ENCODE measurements at regions not wholly inside any gene's neighbourhood (a gene's known extent, or its start where the extent isn't known, plus 50 kb on each side); places are given as distances from the start of the nearest gene placed in this dataset.

DNA sequence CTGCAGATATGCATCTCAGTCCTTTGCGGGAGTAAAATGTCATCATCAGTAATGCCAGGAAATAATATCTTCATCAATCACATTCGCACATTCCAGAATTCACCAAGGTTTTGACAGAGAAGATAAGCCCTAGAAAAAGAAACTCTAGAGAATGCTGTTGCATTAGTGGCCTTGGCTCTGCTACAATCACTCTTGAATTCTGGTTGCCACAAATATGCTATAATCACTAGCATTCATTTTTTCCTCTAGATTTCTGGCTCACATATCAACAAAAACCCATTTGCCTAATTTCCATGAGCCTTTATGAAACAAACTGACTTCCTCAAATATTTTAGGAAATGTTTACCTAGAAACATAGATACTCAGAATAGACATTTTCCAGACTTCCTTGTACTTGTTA is 653.4 kb downstream of the ANXA1 start:
- no peak overlapping the region for H3K27ac Mint-ChIP-seq
- no peaks in the 10 kb centered on the region for H3K36me3 Mint-ChIP-seq
- H3K4me3 Mint-ChIP-seq = no peak overlapping the region
- Histone ChIP-seq H3K27ac (ENCODE audit: low read depth, low read length) (no peak overlapping the region), H3K9me3 (ENCODE audit: low read length) (no peaks in the 10 kb centered on the region), H3K27me3 (ENCODE audit: insufficient read depth, low read length, poor library complexity, severe bottlenecking) (no peaks in the 10 kb centered on the region), H3K4me1 (ENCODE audit: insufficient read depth, low read length) (no peaks in the 10 kb centered on the region), H3K4me3 (ENCODE audit: low read length) (no peak overlapping the region), H3K36me3 (ENCODE audit: insufficient read depth, low read length) (no peaks in the 10 kb centered on the region)
- H3K9me3 Mint-ChIP-seq = peaks cover 0 to 22% (median 4%) of the 10 kb centered on the region in 5 donors
- H3K27me3 Mint-ChIP-seq = peaks cover 0 to 1% of the 10 kb centered on the region in 2 donors
- DNase-seq = no peak
- CTCF ChIA-PET = no interaction called here
- no peaks in the 10 kb centered on the region for H3K4me1 Mint-ChIP-seq
- POLR2A ChIA-PET = no interaction called here

DNA sequence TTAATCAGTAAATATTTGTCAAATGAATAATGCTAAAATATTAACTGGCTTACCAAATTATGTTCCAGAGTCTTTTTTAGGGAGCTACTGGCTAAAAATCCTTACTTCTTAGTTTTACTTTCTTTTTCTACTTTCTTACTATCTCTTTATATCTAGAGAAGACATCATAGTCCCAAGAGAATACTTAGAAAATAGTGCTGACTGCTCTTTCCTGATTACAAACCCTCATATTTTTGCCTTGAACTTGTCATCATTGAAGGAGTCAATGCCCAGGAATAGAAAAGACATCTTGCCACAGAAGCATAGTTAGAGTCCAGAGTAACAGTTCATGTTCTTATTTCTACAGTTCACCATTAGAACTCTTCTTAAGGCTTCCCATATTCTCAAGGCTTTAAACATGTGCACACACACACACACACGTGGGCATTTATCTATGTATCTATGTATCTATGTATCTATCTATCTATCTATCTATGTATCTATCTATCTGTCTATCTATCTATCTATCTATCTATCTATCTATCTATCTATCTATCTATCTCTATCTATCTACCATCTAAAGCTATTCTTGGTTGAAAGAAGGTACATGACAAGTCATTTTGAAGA is 654.3 kb downstream of the ANXA1 start:
- Histone ChIP-seq H3K27ac (ENCODE audit: low read depth, low read length) (no peak overlapping the region), H3K9me3 (ENCODE audit: low read length) (no peaks in the 10 kb centered on the region), H3K36me3 (ENCODE audit: insufficient read depth, low read length) (no peaks in the 10 kb centered on the region), H3K27me3 (ENCODE audit: insufficient read depth, low read length, poor library complexity, severe bottlenecking) (no peaks in the 10 kb centered on the region), H3K4me1 (ENCODE audit: insufficient read depth, low read length) (no peaks in the 10 kb centered on the region), H3K4me3 (ENCODE audit: low read length) (no peak overlapping the region)
- CTCF ChIA-PET = no interaction called here
- POLR2A ChIA-PET = no interaction called here
- DNase-seq = no peak
- H3K4me3 Mint-ChIP-seq = no peak overlapping the region
- no peaks in the 10 kb centered on the region for H3K36me3 Mint-ChIP-seq
- H3K27me3 Mint-ChIP-seq = peaks cover 0 to 1% of the 10 kb centered on the region in 2 donors
- no peaks in the 10 kb centered on the region for H3K4me1 Mint-ChIP-seq
- H3K27ac Mint-ChIP-seq = no peak overlapping the region
- peaks cover 0 to 15% (median 4%) of the 10 kb centered on the region in 5 donors for H3K9me3 Mint-ChIP-seq

DNA sequence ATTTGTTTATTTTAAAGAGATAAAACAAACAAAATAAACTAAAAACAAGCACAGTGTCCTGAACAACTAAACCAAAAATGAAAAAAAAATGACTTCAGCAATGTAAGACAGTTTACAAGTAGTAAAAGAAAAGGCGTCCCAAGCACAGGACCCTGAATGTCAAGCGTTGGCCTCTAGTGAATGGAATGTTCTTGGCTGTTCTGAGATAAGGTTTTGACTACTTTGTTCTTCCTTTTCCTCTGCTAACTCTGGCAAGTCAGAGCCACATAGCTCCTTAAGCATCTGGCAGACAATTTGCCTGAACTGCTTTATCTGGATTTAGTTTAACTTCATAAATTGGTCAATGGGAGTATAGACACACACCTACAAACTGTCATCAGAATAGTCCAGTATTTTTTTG is 655.2 kb downstream of the ANXA1 start:
- POLR2A ChIA-PET = no interaction called here
- Histone ChIP-seq H3K4me3 (ENCODE audit: low read length) (no peak overlapping the region), H3K27ac (ENCODE audit: low read depth, low read length) (no peak overlapping the region), H3K27me3 (ENCODE audit: insufficient read depth, low read length, poor library complexity, severe bottlenecking) (no peaks in the 10 kb centered on the region), H3K4me1 (ENCODE audit: insufficient read depth, low read length) (no peaks in the 10 kb centered on the region), H3K9me3 (ENCODE audit: low read length) (no peaks in the 10 kb centered on the region), H3K36me3 (ENCODE audit: insufficient read depth, low read length) (no peaks in the 10 kb centered on the region)
- Mint-ChIP-seq H3K9me3 (peaks cover 0 to 6% (median 0%) of the 10 kb centered on the region in 5 donors), H3K36me3 (no peaks in the 10 kb centered on the region), H3K4me3 (no peak overlapping the region), H3K4me1 (no peaks in the 10 kb centered on the region), H3K27ac (no peak overlapping the region), H3K27me3 (peaks cover 0 to 1% of the 10 kb centered on the region in 2 donors)
- CTCF ChIA-PET = interaction anchor here (1.2 kb wide), 1 partner anchor 21 kb away, joined by 3 read pairs; no protein-coding TSS in a partner anchor
- DNase-seq = no peak

DNA sequence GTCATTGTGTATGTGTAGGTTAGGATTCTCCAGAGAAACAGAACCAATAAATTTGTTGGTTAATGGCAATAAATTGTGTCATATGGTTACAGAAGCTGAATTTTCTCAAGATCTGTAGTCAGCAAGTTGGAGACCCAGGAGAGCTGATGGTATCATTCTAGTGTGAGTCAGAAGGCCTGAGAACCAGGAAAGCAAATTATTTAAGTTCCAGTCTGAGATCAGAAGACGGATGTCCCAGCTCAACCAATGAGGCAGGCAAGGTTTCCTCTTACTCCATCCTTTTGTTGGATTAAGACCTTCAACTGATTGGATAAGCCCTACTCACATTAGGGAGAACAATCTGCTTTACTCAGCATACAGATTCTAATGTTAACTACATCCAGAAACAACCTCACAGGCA is 656.3 kb downstream of the ANXA1 start:
- ChIA-PET CTCF (no interaction called here), POLR2A (no interaction called here)
- Mint-ChIP-seq H3K4me1 (no peaks in the 10 kb centered on the region), H3K27ac (no peak overlapping the region), H3K27me3 (peaks cover 0 to 1% of the 10 kb centered on the region in 2 donors), H3K4me3 (no peak overlapping the region), H3K9me3 (peaks cover 0 to 6% (median 2%) of the 10 kb centered on the region in 5 donors), H3K36me3 (no peaks in the 10 kb centered on the region)
- DNase-seq = no peak
- Histone ChIP-seq H3K27ac (ENCODE audit: low read depth, low read length) (no peak overlapping the region), H3K9me3 (ENCODE audit: low read length) (no peaks in the 10 kb centered on the region), H3K4me1 (ENCODE audit: insufficient read depth, low read length) (no peaks in the 10 kb centered on the region), H3K4me3 (ENCODE audit: low read length) (no peak overlapping the region), H3K27me3 (ENCODE audit: insufficient read depth, low read length, poor library complexity, severe bottlenecking) (no peaks in the 10 kb centered on the region), H3K36me3 (ENCODE audit: insufficient read depth, low read length) (no peaks in the 10 kb centered on the region)

DNA sequence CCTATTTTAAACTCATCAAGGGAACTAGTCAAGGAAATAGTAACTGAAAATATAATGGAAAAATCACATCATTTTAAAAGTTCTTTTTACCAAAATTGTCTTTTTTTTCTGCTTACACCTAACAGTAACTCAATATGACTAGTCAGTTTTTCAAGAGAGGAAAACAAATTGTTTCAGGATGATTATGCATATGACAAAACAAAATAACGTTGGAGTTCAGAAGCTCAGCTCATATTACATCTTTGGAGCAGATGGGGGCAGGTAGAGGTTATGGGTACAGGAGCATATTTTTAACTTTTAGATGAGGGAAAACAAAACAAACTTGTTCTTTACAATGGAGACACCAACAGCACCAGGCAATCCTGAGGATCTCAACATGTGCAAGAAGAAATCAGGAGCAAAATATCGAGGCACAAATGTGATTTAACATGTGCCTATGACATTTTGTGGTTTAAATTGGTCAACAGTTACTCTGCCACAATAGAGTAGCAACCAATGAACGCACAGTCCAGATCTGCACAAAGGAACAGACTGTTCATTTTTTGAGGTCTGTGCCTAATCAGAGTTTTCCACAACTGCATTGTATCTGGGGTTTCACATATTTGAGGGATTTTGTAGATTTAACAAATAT is 659.0 kb downstream of the ANXA1 start:
- H3K4me1 ChIP-seq (ENCODE audit: insufficient read depth, low read length) = no peaks in the 10 kb centered on the region
- DNase-seq = no peak
- no peak overlapping the region for H3K27ac ChIP-seq (ENCODE audit: low read depth, low read length)
- no peak overlapping the region for H3K27ac Mint-ChIP-seq
- no peaks in the 10 kb centered on the region for H3K9me3 ChIP-seq (ENCODE audit: low read length)
- peaks cover 0 to 7% (median 2%) of the 10 kb centered on the region in 5 donors for H3K9me3 Mint-ChIP-seq
- no peak overlapping the region for H3K4me3 Mint-ChIP-seq
- POLR2A ChIA-PET = no interaction called here
- peaks cover 0 to 1% of the 10 kb centered on the region in 2 donors for H3K27me3 Mint-ChIP-seq
- H3K36me3 Mint-ChIP-seq = no peaks in the 10 kb centered on the region
- no peaks in the 10 kb centered on the region for H3K4me1 Mint-ChIP-seq
- CTCF ChIA-PET = no interaction called here
- H3K4me3 ChIP-seq (ENCODE audit: low read length) = no peak overlapping the region
- H3K36me3 ChIP-seq (ENCODE audit: insufficient read depth, low read length) = no peaks in the 10 kb centered on the region
- H3K27me3 ChIP-seq (ENCODE audit: insufficient read depth, low read length, poor library complexity, severe bottlenecking) = no peaks in the 10 kb centered on the region

DNA sequence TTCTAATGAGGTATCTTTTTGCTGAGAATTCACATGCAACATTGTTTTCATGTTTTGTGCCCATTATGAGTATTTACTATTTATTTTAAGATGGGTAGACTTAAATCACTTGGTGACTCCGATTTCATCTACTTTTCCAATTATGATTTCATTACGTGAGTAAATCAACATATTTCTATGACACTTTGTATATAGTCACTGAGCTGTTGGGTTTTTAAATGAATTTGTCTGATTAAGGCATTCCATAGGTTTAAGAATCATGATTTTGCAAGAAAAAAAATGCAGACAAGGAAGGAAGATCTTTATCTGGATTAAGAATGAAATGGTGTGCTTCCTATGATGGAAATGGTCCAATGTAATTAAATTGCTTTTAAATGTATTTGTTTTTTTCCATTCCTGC is 661.9 kb downstream of the ANXA1 start:
- DNase-seq = no peak
- no peak overlapping the region for H3K27ac ChIP-seq (ENCODE audit: low read depth, low read length)
- H3K36me3 Mint-ChIP-seq = no peaks in the 10 kb centered on the region
- ChIA-PET CTCF (no interaction called here), POLR2A (no interaction called here)
- no peak overlapping the region for H3K4me3 Mint-ChIP-seq
- H3K4me1 Mint-ChIP-seq = no peaks in the 10 kb centered on the region
- peaks cover 0 to 1% of the 10 kb centered on the region in 2 donors for H3K27me3 Mint-ChIP-seq
- H3K4me1 ChIP-seq (ENCODE audit: insufficient read depth, low read length) = no peaks in the 10 kb centered on the region
- H3K27me3 ChIP-seq (ENCODE audit: insufficient read depth, low read length, poor library complexity, severe bottlenecking) = no peaks in the 10 kb centered on the region
- H3K9me3 ChIP-seq (ENCODE audit: low read length) = no peaks in the 10 kb centered on the region
- H3K27ac Mint-ChIP-seq = no peak overlapping the region
- no peaks in the 10 kb centered on the region for H3K36me3 ChIP-seq (ENCODE audit: insufficient read depth, low read length)
- H3K9me3 Mint-ChIP-seq = peaks cover 0 to 11% (median 2%) of the 10 kb centered on the region in 5 donors
- H3K4me3 ChIP-seq (ENCODE audit: low read length) = no peak overlapping the region

DNA sequence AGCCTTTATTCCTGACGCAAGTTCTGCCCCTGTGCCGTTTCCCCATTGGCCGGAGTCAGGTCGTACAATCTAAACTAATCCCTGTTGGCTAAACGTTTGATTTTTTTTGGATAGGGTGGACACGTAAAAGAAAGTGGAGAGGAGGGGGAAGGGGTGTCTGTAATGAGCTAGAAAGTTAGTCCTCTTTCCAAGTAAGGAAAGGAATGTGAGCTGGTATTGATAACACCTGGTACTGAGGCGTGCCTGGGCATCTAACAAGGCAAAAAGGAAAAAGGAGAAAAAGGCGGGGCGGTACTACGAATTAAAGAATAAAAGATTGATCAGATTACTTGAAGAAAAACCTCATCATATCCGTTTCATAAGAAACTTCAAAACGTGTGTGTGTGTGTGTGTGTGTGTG is 665.2 kb downstream of the ANXA1 start:
- no peaks in the 10 kb centered on the region for H3K27me3 ChIP-seq (ENCODE audit: insufficient read depth, low read length, poor library complexity, severe bottlenecking)
- H3K27me3 Mint-ChIP-seq = no peaks in the 10 kb centered on the region
- H3K27ac Mint-ChIP-seq = no peak overlapping the region
- CTCF ChIA-PET = no interaction called here
- H3K4me1 Mint-ChIP-seq = no peaks in the 10 kb centered on the region
- no peak overlapping the region for H3K4me3 Mint-ChIP-seq
- DNase-seq = no peak
- H3K27ac ChIP-seq (ENCODE audit: low read depth, low read length) = no peak overlapping the region
- H3K9me3 Mint-ChIP-seq = peaks cover 0 to 16% (median 2%) of the 10 kb centered on the region in 5 donors
- no peaks in the 10 kb centered on the region for H3K4me1 ChIP-seq (ENCODE audit: insufficient read depth, low read length)
- H3K36me3 Mint-ChIP-seq = no peaks in the 10 kb centered on the region
- H3K9me3 ChIP-seq (ENCODE audit: low read length) = no peaks in the 10 kb centered on the region
- POLR2A ChIA-PET = no interaction called here
- no peaks in the 10 kb centered on the region for H3K36me3 ChIP-seq (ENCODE audit: insufficient read depth, low read length)
- no peak overlapping the region for H3K4me3 ChIP-seq (ENCODE audit: low read length)

DNA sequence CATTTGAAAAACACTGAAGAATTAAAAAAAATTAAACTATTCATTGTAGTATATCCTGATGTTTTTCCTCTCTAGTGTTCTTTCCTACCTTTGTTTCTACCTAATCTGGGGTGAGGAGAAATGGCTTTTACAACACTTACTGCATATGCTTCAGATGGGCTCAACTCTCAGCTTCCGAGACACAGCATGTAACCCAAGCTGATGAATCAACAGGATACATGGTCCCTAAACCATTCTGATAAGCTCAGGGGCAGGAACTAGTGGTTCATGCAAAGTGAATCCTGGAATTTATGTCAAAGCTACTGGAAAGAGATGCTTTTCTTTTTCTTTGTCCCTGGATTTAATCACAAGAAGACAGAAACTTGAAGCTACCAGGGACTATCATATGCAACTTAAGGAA is 672.5 kb upstream of the RORB start:
- no peak overlapping the region for H3K4me3 ChIP-seq (ENCODE audit: low read length)
- no peaks in the 10 kb centered on the region for H3K9me3 ChIP-seq (ENCODE audit: low read length)
- ChIA-PET POLR2A (no interaction called here), CTCF (no interaction called here)
- no peaks in the 10 kb centered on the region for H3K4me1 ChIP-seq (ENCODE audit: insufficient read depth, low read length)
- no peak overlapping the region for H3K4me3 Mint-ChIP-seq
- no peaks in the 10 kb centered on the region for H3K27me3 Mint-ChIP-seq
- H3K4me1 Mint-ChIP-seq = no peaks in the 10 kb centered on the region
- H3K27me3 ChIP-seq (ENCODE audit: insufficient read depth, low read length, poor library complexity, severe bottlenecking) = no peaks in the 10 kb centered on the region
- no peaks in the 10 kb centered on the region for H3K36me3 Mint-ChIP-seq
- no peak overlapping the region for H3K27ac ChIP-seq (ENCODE audit: low read depth, low read length)
- DNase-seq = no peak
- no peak overlapping the region for H3K27ac Mint-ChIP-seq
- H3K9me3 Mint-ChIP-seq = peaks cover 0 to 1% (median 0%) of the 10 kb centered on the region in 5 donors
- no peaks in the 10 kb centered on the region for H3K36me3 ChIP-seq (ENCODE audit: insufficient read depth, low read length)
